Erythroblast (primary cell): ENCODE measurements at regions not wholly inside any gene's neighbourhood (a gene's known extent, or its start where the extent isn't known, plus 50 kb on each side); places are given as distances from the start of the nearest gene placed in this dataset.

Source experiments
- GATA1 ChIP-seq: IDR thresholded peaks from 2 replicates; pipeline ENCODE4 v1.6.1; 2011; ENCODE audit warnings: low read depth, mild to moderate bottlenecking, control low read depth, low read length, moderate library complexity
- POLR2A ChIP-seq: IDR thresholded peaks from 2 replicates; pipeline ENCODE4 v1.6.1; 2011; ENCODE audit warnings: mild to moderate bottlenecking, low read length

- no peak for TF ChIP-seq POLR2A
- TF ChIP-seq GATA1 = no peak
These were observed 82.5 kb upstream of the CCDC28A start for GRCh38 chr6:138690975-138691594.
